ENCODE measurements at regions not wholly inside any gene's neighbourhood (a gene's known extent, or its start where the extent isn't known, plus 50 kb on each side); places are given as distances from the start of the nearest gene placed in this dataset.

DNA sequence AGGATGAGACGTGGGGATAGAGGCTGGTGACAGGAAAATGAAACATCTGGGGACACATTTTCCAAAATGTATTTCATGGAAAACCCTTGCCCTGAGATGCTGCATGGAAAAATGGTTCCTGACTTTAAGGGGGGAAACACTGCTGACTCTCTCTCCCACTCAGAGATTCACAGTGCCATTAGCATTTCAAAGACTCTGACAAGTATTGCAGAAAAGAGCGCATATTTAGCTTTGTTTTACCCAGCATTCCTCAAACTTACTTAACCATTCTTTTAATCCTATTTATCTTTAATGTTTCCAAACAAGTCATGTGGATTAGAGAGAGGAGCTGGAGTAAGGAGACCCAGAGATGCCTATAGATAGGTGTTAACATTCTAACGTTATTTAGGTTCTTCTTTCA is 141.8 kb upstream of the DYRK2 start:
- Histone ChIP-seq H3K56ac (ENCODE audit: insufficient read length, low read depth, low read length) (no peak overlapping the region), H3K23ac (ENCODE audit: insufficient read length, low read depth, low read length) (no peak overlapping the region), H3K14ac (ENCODE audit: insufficient read depth, low read length) (no peak overlapping the region), H3K23me2 (ENCODE audit: insufficient read length, low read depth, low read length, poor library complexity, severe bottlenecking) (no peaks in the 10 kb centered on the region), H4K8ac (replicated peaks; ENCODE audit: insufficient read length, low read depth, low read length) (no peak overlapping the region), H3K27me3 (ENCODE audit: insufficient read depth, low read length) (no peaks in the 10 kb centered on the region), H3K27ac (ENCODE audit: insufficient read length, low read depth, low read length) (no peak overlapping the region), H3T11ph (ENCODE audit: low read length) (no peak overlapping the region), H4K5ac (ENCODE audit: insufficient read length, low read depth, low read length) (no peak overlapping the region), H2AK5ac (ENCODE audit: insufficient read length, low read length) (no peak overlapping the region), H4K91ac (ENCODE audit: insufficient read length, low read depth, low read length) (no peak overlapping the region), H3K9me3 (ENCODE audit: control insufficient read depth, low read depth, low read length) (no peaks in the 10 kb centered on the region), H3K9ac (ENCODE audit: extremely low read depth, insufficient read length, low read length) (no peak overlapping the region), H3K4me1 (ENCODE audit: insufficient read depth, low read length) (no peaks in the 10 kb centered on the region), H3K4ac (ENCODE audit: low read depth, low read length) (no peak overlapping the region), H3K79me2 (ENCODE audit: insufficient read depth, low read length) (no peaks in the 10 kb centered on the region), H2BK15ac (ENCODE audit: low read depth, low read length) (no peak overlapping the region), H3K4me2 (ENCODE audit: insufficient read depth, insufficient read length, low read length) (no peak overlapping the region), H3K18ac (ENCODE audit: insufficient read length, low read depth, low read length) (no peak overlapping the region), H2BK5ac (ENCODE audit: insufficient read length, low read length) (no peak overlapping the region), H2BK20ac (ENCODE audit: low read depth, low read length, poor library complexity, severe bottlenecking) (no peak overlapping the region), H2BK12ac (ENCODE audit: insufficient read length, low read depth, low read length) (no peak overlapping the region), H2BK120ac (ENCODE audit: low read depth, low read length, poor library complexity, severe bottlenecking) (no peak overlapping the region), H2AFZ (ENCODE audit: low read length) (peak overlapping the region; percentile 34), H3K79me1 (ENCODE audit: insufficient read depth, low read depth, low read length, poor library complexity, severe bottlenecking) (no peaks in the 10 kb centered on the region), H4K20me1 (ENCODE audit: control insufficient read depth, insufficient read depth, insufficient read length) (no peaks in the 10 kb centered on the region)
- Mint-ChIP-seq H3K4me3 (no peak overlapping the region), H3K27me3 (ENCODE audit: low read depth) (no peaks in the 10 kb centered on the region), H3K36me3 (ENCODE audit: insufficient read depth in 1 of 3, low read depth in 3 of 3) (no peaks in the 10 kb centered on the region), H3K4me1 (peaks cover 20 to 22% of the 10 kb centered on the region in 2 experiments), H3K27ac (peak overlapping the region in 1 of 3 experiments; percentile 3; a peak in 1 of 7 replicates), H3K9me3 (no peaks in the 10 kb centered on the region; a peak in 1 of 5 replicates)
- WGBS (ENCODE audit: extremely low coverage, insufficient read length, low lambda C conversion rate), result no CpG with 5 or more reads among the region's 3 CpGs
- no peak for DNase-seq
- TF ChIP-seq, protein P1, sequence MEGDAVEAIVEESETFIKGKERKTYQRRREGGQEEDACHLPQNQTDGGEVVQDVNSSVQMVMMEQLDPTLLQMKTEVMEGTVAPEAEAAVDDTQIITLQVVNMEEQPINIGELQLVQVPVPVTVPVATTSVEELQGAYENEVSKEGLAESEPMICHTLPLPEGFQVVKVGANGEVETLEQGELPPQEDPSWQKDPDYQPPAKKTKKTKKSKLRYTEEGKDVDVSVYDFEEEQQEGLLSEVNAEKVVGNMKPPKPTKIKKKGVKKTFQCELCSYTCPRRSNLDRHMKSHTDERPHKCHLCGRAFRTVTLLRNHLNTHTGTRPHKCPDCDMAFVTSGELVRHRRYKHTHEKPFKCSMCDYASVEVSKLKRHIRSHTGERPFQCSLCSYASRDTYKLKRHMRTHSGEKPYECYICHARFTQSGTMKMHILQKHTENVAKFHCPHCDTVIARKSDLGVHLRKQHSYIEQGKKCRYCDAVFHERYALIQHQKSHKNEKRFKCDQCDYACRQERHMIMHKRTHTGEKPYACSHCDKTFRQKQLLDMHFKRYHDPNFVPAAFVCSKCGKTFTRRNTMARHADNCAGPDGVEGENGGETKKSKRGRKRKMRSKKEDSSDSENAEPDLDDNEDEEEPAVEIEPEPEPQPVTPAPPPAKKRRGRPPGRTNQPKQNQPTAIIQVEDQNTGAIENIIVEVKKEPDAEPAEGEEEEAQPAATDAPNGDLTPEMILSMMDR (conservative IDR thresholded peaks at IDR 0.05), result no peak
